SIG-M5 (cell line): ENCODE measurements at regions not wholly inside any gene's neighbourhood (a gene's known extent, or its start where the extent isn't known, plus 50 kb on each side); places are given as distances from the start of the nearest gene placed in this dataset.

Experiments used
- DNase-seq: peaks from one replicate; lab custom pipeline; 2025; lab: John Stamatoyannopoulos, UW

- DNase-seq, result no peak
Observed at GRCh38 chr3:72432246-72432645, 416.0 kb downstream of the SHQ1 start.

- no peak for DNase-seq
Observed at GRCh38 chr3:72429589-72430353, 418.5 kb downstream of the SHQ1 start.

GRCh38 chr3:72428803-72429202 is 419.4 kb downstream of the SHQ1 start:
- DNase-seq, result no peak

- DNase-seq, result no peak
Observed at GRCh38 chr3:72427624-72428023, 420.6 kb downstream of the SHQ1 start.

GRCh38 chr3:72426618-72427397 is 421.4 kb downstream of the SHQ1 start:
- no peak for DNase-seq

- no peak for DNase-seq
Observed at GRCh38 chr3:72423643-72424042, 424.6 kb downstream of the SHQ1 start.

GRCh38 chr3:72421786-72422185 is 426.5 kb downstream of the SHQ1 start:
- no peak for DNase-seq

GRCh38 chr3:72421126-72421525 is 427.1 kb downstream of the SHQ1 start:
- no peak for DNase-seq

GRCh38 chr3:72418856-72419255 is 429.4 kb downstream of the SHQ1 start:
- no peak for DNase-seq

- DNase-seq, result no peak
Observed at GRCh38 chr3:72418244-72418643, 430.0 kb downstream of the SHQ1 start.

GRCh38 chr3:72414481-72415016 is 433.7 kb downstream of the SHQ1 start:
- no peak for DNase-seq

- DNase-seq, result no peak
Observed at GRCh38 chr3:72413228-72413627, 435.0 kb downstream of the SHQ1 start.

GRCh38 chr3:72412340-72412956 is 435.8 kb downstream of the SHQ1 start:
- no peak for DNase-seq

- no peak for DNase-seq
Observed at GRCh38 chr3:72411843-72412242, 436.4 kb downstream of the SHQ1 start.

- DNase-seq, result no peak
Observed at GRCh38 chr3:72411126-72411525, 437.1 kb downstream of the SHQ1 start.

- no peak for DNase-seq
Observed at GRCh38 chr3:72408983-72409779, 439.1 kb downstream of the SHQ1 start.

GRCh38 chr3:72407766-72408165 is 440.5 kb downstream of the SHQ1 start:
- no peak for DNase-seq

GRCh38 chr3:72405943-72406566 is 442.2 kb downstream of the SHQ1 start:
- no peak for DNase-seq

- no peak for DNase-seq
Observed at GRCh38 chr3:72401005-72401545, 447.2 kb downstream of the SHQ1 start.

- DNase-seq, result no peak
Observed at GRCh38 chr3:72398781-72399180, 449.5 kb downstream of the SHQ1 start.

GRCh38 chr3:72397586-72397985 is 450.7 kb downstream of the SHQ1 start:
- DNase-seq, result no peak
